ENCODE measurements at regions not wholly inside any gene's neighbourhood (a gene's known extent, or its start where the extent isn't known, plus 50 kb on each side); places are given as distances from the start of the nearest gene placed in this dataset.

GRCh38 chr3:118838871-118839270 lies 195.8 kb downstream of the IGSF11 start:
- no peak for DNase-seq (ENCODE audit: low read depth)
- no peak overlapping the region for H3K4me3 ChIP-seq (ENCODE audit: low read depth, low read length)
- no peak for TF ChIP-seq CTCF (conservative IDR thresholded peaks at IDR 0.05; ENCODE audit: low read depth, low read length)

- peak; percentile 22 for DNase-seq (ENCODE audit: low read depth)
- TF ChIP-seq CTCF (conservative IDR thresholded peaks at IDR 0.05; ENCODE audit: low read depth, low read length) = no peak
- H3K4me3 ChIP-seq (ENCODE audit: low read depth, low read length) = no peak overlapping the region
Measured at GRCh38 chr3:118842147-118842863, 192.3 kb downstream of the IGSF11 start.

- no peak for DNase-seq (ENCODE audit: low read depth)
- no peak for TF ChIP-seq CTCF (conservative IDR thresholded peaks at IDR 0.05; ENCODE audit: low read depth, low read length)
- H3K4me3 ChIP-seq (ENCODE audit: low read depth, low read length) = no peak overlapping the region
Measured at GRCh38 chr3:118846176-118846575, 188.5 kb downstream of the IGSF11 start.

Data from choroid plexus epithelial cell (primary cell).